ENCODE measurements at regions not wholly inside any gene's neighbourhood (a gene's known extent, or its start where the extent isn't known, plus 50 kb on each side); places are given as distances from the start of the nearest gene placed in this dataset.

GRCh38 chr10:76733441-76733936 is 904.1 kb downstream of the KCNMA1 start:
- no peak for DNase-seq

GRCh38 chr10:76732306-76732705 is 905.3 kb downstream of the KCNMA1 start:
- DNase-seq = no peak

DNA sequence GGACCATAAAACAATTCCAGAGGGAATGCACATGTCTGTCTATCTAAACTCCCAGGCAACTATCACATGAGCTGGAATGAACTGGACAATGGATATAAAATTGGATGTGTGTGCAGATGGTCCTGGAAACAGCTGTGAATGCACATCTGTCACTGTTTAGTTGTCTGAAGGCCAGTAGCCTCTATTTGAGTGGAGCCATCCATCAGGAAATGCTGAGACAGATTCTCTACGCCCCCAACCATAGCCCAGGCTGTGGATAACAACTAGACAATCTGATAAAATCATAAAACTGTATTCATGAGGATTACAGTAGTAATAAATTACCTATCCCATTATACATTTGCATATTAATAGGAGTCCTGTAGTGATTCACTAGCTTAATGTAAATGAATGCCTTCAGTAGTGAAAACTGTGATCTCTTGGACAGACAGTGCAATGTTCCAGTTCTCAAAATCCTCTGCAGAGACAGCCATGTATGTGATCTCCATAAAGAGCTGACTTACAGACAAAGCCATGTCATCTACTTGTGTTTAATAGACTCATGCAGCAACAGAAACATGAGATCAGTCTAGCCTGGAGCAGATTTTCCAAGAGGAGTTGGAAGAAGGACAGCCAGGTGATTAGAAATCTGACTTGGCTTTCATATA is 907.6 kb downstream of the KCNMA1 start:
- DNase-seq = no peak

DNA sequence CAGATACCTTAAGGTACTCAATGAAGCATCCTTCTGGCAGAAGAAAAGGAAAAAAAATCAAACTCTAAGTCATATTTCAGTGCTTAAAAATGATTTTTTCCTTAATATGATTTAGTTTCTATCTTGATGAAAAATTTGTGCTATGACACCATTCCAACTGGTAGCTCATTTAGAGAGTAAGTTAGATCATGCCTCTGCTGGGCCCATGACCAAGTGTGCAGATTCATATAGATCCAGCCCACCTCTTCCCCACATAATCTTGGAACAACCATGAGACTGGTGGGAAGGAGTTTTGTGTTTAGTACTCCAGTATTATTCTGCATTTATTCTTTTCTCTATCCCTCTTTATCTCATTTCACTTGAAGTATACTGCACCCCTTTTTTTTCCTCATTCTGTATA is 908.3 kb downstream of the KCNMA1 start:
- DNase-seq = no peak

DNA sequence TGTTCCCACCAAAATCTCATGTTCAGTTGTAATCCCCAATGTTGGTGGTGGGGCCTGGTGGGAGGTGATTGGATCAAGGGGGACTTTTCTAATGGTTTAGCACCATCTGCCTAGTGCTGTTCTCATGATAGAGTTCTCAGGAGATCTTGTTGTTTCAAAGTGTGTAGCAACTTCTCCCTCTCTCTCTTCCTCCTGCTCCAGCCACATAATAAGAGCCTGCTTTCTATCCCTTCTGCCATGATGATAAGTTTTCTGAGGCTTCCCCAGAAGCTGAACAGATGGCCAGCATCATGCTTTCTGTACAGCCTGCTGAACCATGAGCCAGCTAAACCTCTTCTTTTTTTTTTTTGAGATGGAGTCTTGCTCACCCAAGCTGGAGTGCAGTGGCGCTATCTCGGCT is 910.6 kb downstream of the KCNMA1 start:
- DNase-seq = no peak

- no peak for DNase-seq
Measured at GRCh38 chr10:76723844-76724243, 913.8 kb downstream of the KCNMA1 start.

DNA sequence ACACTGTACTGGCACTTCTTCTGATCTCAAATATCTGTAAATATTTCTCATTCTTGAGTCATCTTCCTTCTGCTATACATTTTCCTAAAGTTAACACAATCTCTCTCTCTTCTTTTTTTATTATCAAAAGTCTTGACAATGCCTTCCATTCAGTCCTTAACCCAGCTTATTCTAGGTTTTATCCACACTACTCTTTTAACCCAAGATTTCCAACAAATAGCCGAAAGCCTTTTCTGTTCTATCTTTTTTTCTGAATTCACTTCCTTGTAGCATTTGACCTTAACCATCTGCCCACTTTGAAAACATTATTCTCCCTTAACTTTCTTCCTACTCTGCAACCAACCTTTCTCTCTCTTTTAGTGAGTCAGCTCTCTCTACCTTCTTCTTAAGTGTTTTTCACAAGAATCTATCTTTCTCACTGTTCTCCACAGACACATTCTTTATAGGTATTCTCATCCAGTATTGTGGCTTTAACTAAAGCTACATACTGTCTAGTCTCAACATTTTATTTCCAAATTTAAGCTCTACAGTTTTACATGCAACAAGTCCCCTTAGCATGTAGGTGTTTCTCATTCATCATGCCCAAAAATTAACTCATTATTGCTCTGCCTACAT is 915.6 kb downstream of the KCNMA1 start:
- DNase-seq = no peak

DNA sequence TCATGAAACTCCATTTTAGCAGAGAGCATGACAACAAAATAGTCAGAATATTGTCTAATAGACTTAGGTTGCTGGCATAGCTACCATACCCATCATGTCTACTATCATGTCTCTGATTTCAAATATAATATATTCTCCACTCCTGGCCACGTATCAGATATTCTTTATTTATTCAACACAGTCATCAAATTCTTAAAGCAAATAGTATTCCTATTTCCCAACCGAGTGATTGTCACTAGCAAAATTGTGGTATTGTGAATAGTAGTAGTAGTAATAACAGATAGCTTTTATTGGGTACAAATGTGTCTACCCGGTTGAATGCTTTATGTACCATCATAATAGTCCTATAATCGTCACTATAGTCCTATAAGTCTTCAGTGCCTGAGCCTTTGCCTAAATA is 918.6 kb downstream of the KCNMA1 start:
- DNase-seq = no peak

GRCh38 chr10:76717141-76717540 is 920.5 kb downstream of the KCNMA1 start:
- no peak for DNase-seq

GRCh38 chr10:76711222-76711997 is 926.2 kb downstream of the KCNMA1 start:
- DNase-seq = no peak

DNA sequence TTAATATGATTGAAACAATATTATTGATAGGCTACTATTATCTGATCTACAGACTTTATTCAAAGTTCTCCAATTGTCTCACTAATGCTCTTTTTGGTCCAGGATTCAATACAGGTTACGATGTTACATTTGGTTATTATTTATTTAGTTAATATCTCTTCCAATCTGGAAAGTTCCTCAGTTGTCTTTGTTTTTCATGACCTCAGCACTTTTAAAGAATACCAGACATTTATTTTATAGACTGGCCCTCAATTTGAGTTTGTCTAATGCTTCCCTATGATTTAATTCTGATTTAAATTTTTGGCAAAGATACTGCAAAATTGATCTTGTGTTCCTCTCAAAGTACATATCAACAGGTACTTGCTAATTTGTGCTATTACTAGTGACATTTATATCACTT is 937.4 kb downstream of the KCNMA1 start:
- no peak for DNase-seq

GRCh38 chr10:76697923-76698322 is 939.7 kb downstream of the KCNMA1 start:
- DNase-seq = no peak

GRCh38 chr10:76695069-76695468 is 942.5 kb downstream of the KCNMA1 start:
- DNase-seq = no peak

- no peak for DNase-seq
Measured at GRCh38 chr10:76686201-76686600, 951.4 kb downstream of the KCNMA1 start.

- DNase-seq = no peak
Measured at GRCh38 chr10:76684968-76685367, 952.6 kb downstream of the KCNMA1 start.

GRCh38 chr10:76681153-76681552 is 956.5 kb downstream of the KCNMA1 start:
- DNase-seq = no peak

- no peak for DNase-seq
Measured at GRCh38 chr10:76679030-76679429, 958.6 kb downstream of the KCNMA1 start.

GRCh38 chr10:76675951-76676587 is 961.5 kb downstream of the KCNMA1 start:
- no peak for DNase-seq

DNA sequence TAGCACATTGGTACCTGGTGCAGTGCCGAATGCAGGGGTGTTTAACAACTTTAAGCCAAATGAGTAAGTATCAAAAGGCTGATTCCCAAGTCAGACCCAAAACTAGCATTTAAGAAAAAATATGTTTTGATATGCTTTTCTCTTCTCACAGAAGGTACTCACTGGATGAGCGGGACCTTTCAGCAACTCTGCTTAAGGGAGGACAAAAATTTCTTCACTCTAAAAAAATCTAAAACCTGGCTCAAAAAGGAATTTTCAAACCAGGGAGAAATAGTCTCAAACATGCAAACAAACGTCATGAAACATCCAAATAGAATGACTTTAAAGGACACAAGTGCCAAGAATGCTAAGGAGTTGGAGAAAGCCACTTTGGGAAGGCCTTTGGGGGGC is 962.1 kb downstream of the KCNMA1 start:
- DNase-seq = no peak

DNA sequence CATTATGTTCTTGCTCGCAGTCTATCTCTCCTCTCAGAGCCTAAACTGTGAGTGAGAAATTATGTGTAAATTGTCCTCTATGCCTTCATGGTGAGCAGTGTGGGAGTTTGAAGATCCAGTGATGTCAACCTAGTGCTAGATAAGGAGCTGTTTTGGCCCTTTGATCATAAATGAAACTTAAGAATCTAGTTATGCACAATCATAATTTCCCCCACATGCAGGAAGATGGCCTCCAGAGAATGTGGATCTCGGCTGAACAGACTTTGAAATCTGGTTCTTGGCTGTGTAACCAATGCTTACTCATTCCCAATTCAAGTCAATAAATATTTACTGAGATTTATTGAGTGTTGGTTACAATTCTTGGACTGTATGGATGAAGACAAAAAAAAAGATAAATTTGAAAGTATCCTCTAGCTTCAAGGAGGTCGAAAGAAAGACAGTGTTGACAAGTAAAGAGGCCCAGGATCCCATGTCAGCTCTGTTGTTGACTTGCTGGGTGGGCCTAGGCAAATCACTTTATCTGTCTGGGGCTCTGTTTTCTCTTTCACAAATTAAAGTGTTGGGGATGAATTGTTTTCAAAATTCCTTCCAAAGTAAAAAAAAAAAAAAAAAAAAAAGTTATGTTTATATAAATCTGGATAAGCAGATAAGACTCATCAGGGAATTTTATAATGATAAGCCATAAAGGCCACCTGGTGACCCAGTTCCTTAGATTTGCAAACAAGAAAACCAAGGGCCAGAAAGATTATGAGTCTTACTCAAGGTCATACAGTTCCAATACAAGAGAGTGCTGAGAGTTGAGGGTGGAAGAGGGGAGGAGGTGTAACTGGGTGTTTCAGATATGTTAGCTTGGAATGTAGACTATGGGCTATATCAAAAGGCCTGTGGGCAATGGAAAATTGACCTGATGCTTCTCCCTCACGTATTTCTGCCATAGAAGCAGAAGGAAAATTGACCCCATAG is 969.9 kb downstream of the KCNMA1 start:
- DNase-seq = no peak

DNA sequence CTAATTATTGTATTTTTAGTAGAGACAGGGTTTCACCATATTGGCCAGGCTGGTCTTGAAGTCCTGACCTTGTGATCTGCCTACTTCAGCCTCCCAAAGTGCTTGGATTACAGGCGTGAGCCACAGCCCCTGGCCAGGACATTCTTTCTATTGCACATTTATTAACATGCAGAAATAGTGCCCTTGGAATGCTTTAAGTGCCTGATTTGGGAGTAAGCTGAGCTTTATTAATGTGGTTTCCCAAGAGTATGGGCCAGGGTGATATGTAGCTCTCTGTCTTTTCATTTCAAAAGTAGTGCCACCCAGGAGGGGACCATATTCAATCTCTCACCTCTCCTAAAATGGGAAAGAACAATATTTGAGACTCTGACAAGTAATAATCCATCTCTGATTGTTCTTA is 970.7 kb downstream of the KCNMA1 start:
- no peak for DNase-seq

GRCh38 chr10:76665029-76665428 is 972.6 kb downstream of the KCNMA1 start:
- no peak for DNase-seq
